OCI-LY1 (cell line): ENCODE measurements at regions not wholly inside any gene's neighbourhood (a gene's known extent, or its start where the extent isn't known, plus 50 kb on each side); places are given as distances from the start of the nearest gene placed in this dataset.

Experiments used
- EZH2 ChIP-seq: fragments of 200-600 bp; sonication (generic), shearing (Covaris generic); IDR thresholded peaks from 2 replicates; pipeline ENCODE4 v1.8.0; 2017; ENCODE audit warnings: borderline replicate concordance, mixed run types, mild to moderate bottlenecking, antibody characterized with exemption, low read length, moderate library complexity, mixed read lengths
- TF ChIP-seq, protein P1 (sequence below): fragments of 200-600 bp; sonication (generic), shearing (Covaris generic); IDR thresholded peaks from 2 replicates; pipeline ENCODE4 v1.5.1; 2017; ENCODE audit warnings: mild to moderate bottlenecking, antibody characterized with exemption, low read length, moderate library complexity, mixed read lengths

GRCh38 chr9:126033956-126034355, 286.8 kb downstream of the PBX3 start:
- TF ChIP-seq, protein P1, sequence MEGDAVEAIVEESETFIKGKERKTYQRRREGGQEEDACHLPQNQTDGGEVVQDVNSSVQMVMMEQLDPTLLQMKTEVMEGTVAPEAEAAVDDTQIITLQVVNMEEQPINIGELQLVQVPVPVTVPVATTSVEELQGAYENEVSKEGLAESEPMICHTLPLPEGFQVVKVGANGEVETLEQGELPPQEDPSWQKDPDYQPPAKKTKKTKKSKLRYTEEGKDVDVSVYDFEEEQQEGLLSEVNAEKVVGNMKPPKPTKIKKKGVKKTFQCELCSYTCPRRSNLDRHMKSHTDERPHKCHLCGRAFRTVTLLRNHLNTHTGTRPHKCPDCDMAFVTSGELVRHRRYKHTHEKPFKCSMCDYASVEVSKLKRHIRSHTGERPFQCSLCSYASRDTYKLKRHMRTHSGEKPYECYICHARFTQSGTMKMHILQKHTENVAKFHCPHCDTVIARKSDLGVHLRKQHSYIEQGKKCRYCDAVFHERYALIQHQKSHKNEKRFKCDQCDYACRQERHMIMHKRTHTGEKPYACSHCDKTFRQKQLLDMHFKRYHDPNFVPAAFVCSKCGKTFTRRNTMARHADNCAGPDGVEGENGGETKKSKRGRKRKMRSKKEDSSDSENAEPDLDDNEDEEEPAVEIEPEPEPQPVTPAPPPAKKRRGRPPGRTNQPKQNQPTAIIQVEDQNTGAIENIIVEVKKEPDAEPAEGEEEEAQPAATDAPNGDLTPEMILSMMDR: no peak
- no peak for TF ChIP-seq EZH2
